Colonic mucosa (tissue), 4 donors: ENCODE measurements at regions not wholly inside any gene's neighbourhood (a gene's known extent, or its start where the extent isn't known, plus 50 kb on each side); places are given as distances from the start of the nearest gene placed in this dataset.

Experiments
- DNase-seq: peaks from one replicate; pipeline ENCODE4 v3.0.0-alpha.2; 2020
- H3K27ac ChIP-seq: fragments of 200-600 bp; one replicate; pipeline ENCODE4 v1.8.0; 2021
- H3K27me3 ChIP-seq: fragments of 200-600 bp; one replicate; pipeline ENCODE4 v1.8.0; 2021
- H3K36me3 ChIP-seq: fragments of 200-600 bp; one replicate; pipeline ENCODE4 v1.8.0; 2021
- H3K4me1 ChIP-seq: fragments of 200-600 bp; one replicate; pipeline ENCODE4 v1.8.0; 2021; ENCODE audit warnings: mild to moderate bottlenecking
- H3K4me3 ChIP-seq: fragments of 200-600 bp; one replicate; pipeline ENCODE4 v1.8.0; 2021
- H3K9ac ChIP-seq, 2 donors: one replicate each; pipeline ENCODE4 v1.7.0; 2013; ENCODE audit warnings: control low read depth in 2 of 2, low read depth in 2 of 2, low read length in 2 of 2
- H3K9me3 ChIP-seq: fragments of 200-600 bp; one replicate; pipeline ENCODE4 v1.8.0; 2021
- intact Hi-C: fragments of 100-400 bp; cut with DNase I; formaldehyde crosslinking; loops from one replicate; pipeline ENCODE4 v1.14.1; 2022
- TF ChIP-seq, protein P1 (sequence below): fragments of 200-600 bp; IDR thresholded peaks from one replicate; pipeline ENCODE4 v1.8.0; 2022; ENCODE audit warnings: antibody characterized with exemption, mild to moderate bottlenecking
- donor health status: healthy.
- donor health status: DM: no; HTN: no; CAD: no.
- donor health status: DM: no; HTN: no; CAD: no.

DNA sequence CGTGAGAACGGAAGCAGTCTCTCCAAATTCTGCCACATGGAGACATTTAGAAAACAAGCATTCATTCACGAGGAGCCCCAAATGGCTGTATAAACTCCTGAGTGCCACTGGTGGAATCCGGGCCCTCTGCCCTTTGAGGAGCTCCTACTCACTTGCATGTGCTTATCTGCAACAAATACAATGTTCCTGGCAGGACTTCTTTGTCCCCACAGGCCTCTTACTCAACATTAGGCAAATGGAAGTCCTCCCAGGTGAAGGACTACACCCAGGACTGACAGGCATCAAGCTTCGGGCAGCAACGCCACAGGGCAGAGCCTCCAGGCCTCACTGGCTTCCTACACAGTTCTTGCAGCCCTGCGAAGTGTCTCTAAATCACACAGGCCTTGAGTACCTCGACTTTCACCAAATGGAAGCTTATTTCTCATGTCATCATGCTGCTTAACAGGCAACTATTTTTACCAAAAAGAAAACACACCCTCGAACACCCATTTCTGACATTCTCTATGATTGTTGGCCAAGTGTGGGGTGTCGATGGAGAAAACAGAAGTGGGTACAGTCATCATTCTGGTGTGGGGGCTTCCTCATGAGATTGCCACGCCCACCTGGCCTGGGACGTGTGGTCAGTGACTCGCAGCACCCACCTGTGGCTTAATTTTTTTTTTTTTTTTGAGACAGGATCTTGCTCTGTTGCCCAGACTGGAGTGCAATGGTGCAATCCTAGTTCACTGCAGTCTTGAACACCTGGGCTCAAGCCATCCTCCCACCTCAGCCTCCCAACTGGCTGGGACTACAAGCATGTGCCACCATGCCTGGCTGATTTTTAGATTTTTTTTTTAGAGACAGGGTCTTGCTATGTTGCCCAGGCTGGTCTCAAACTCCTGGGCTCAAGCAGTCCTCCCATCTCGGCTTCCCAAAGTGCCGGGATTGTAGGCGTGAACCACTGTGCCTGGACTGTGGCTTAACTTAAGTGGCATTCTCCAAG, 186.8 kb upstream of the GLI2 start:
- H3K27me3 ChIP-seq: no peaks in the 10 kb centered on the region
- H3K4me1 ChIP-seq: peaks cover 8% of the 10 kb centered on the region
- no peaks in the 10 kb centered on the region for H3K36me3 ChIP-seq
- TF ChIP-seq, protein P1, sequence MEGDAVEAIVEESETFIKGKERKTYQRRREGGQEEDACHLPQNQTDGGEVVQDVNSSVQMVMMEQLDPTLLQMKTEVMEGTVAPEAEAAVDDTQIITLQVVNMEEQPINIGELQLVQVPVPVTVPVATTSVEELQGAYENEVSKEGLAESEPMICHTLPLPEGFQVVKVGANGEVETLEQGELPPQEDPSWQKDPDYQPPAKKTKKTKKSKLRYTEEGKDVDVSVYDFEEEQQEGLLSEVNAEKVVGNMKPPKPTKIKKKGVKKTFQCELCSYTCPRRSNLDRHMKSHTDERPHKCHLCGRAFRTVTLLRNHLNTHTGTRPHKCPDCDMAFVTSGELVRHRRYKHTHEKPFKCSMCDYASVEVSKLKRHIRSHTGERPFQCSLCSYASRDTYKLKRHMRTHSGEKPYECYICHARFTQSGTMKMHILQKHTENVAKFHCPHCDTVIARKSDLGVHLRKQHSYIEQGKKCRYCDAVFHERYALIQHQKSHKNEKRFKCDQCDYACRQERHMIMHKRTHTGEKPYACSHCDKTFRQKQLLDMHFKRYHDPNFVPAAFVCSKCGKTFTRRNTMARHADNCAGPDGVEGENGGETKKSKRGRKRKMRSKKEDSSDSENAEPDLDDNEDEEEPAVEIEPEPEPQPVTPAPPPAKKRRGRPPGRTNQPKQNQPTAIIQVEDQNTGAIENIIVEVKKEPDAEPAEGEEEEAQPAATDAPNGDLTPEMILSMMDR: no peak
- no peak overlapping the region for H3K4me3 ChIP-seq
- intact Hi-C loops: no loop called here
- DNase-seq: no peak
- no peak overlapping the region for H3K9ac ChIP-seq
- no peak overlapping the region for H3K27ac ChIP-seq
- H3K9me3 ChIP-seq: no peaks in the 10 kb centered on the region

DNA sequence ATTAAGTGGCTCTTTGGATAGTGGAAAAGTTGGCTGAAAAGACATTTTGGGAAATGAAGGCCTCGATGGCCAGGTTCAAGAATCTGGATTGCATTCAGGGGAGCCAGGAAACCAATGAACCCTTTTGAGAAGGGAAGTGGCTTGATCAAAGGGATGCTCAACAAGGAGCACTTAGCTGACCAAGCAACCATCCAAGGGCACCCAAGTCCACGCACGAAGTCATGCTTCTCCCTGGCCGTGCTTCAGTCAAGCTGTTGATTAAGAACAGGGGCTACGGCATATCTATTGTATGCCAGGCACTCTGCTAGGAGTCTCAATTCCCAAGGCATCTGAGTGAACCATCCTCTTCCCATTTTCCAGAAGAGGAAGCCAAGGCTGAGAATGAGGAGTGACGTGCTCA, 185.8 kb upstream of the GLI2 start:
- peaks cover 8% of the 10 kb centered on the region for H3K4me1 ChIP-seq
- intact Hi-C loops: loop anchor here (10.0 kb wide), 1 partner anchor 205 kb away; the partner anchor contains the start of gene INHBB

DNA sequence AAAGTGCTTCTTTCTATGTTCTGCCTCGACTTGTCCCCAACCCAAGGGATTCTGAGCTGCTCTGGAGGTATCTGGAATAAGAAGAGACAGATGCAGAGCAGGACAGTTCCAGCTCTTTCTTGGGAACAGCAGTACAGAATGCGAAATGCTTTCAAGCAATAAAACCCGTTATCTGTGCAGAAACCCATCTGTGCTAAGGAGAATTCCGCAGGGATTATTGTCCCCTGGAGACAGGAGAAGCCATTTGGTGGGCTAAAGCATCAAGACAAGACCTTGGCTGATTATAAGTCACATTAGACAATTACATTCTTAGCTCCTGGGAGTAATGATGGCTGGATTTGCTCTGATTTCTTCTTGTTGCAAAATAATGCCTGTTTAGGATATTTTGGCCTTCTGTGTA, 185.4 kb upstream of the GLI2 start:
- Histone ChIP-seq H3K9ac (no peak overlapping the region), H3K27me3 (no peaks in the 10 kb centered on the region), H3K4me1 (peaks cover 8% of the 10 kb centered on the region), H3K9me3 (no peaks in the 10 kb centered on the region), H3K27ac (no peak overlapping the region), H3K4me3 (no peak overlapping the region), H3K36me3 (no peaks in the 10 kb centered on the region)
- intact Hi-C loops: loop anchor here (10.0 kb wide), 1 partner anchor 205 kb away; the partner anchor contains the start of gene INHBB
- TF ChIP-seq, protein P1: no peak
- DNase-seq: no peak

More for the DNA sequence above, 185.8 kb upstream of the GLI2 start:
- TF ChIP-seq, protein P1: no peak
- no peak for DNase-seq
- no peaks in the 10 kb centered on the region for H3K27me3 ChIP-seq
- H3K27ac ChIP-seq: no peak overlapping the region
- H3K9me3 ChIP-seq: no peaks in the 10 kb centered on the region
- H3K36me3 ChIP-seq: no peaks in the 10 kb centered on the region
- H3K9ac ChIP-seq: no peak overlapping the region
- H3K4me3 ChIP-seq: no peak overlapping the region

DNA sequence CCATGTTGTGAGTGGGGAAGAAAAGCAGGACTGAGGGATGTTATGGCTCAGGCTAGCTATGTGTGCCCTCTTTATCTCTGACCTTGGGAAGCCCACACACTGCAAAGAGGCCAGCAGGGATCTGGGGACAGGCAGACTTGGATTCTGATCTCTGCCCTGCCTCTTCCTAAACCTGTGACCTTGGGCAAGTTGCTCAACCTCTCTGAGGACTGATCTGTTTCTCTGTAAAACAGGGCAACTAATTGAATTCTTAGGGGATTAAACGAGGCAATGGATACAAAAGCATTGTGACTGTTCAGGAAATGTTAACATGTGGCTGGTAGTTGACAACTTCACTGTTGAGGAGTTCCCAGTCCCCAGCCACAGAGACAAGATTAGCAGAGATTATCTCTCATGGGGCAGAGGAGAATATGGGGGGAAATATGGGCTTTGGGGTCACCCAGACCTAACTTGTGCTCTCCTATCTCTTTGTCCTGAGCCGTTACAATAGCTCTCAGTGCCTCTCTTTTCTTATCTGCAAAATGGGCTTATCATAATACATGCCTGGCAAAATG, 184.7 kb upstream of the GLI2 start:
- H3K9ac ChIP-seq: no peak overlapping the region
- no peaks in the 10 kb centered on the region for H3K27me3 ChIP-seq
- H3K9me3 ChIP-seq: no peaks in the 10 kb centered on the region
- TF ChIP-seq, protein P1: no peak
- intact Hi-C loops: loop anchor here (10.0 kb wide), 1 partner anchor 206 kb away; the partner anchor contains the start of gene INHBB
- no peaks in the 10 kb centered on the region for H3K36me3 ChIP-seq
- H3K4me1 ChIP-seq: peaks cover 8% of the 10 kb centered on the region
- H3K27ac ChIP-seq: no peak overlapping the region
- H3K4me3 ChIP-seq: no peak overlapping the region
- no peak for DNase-seq

DNA sequence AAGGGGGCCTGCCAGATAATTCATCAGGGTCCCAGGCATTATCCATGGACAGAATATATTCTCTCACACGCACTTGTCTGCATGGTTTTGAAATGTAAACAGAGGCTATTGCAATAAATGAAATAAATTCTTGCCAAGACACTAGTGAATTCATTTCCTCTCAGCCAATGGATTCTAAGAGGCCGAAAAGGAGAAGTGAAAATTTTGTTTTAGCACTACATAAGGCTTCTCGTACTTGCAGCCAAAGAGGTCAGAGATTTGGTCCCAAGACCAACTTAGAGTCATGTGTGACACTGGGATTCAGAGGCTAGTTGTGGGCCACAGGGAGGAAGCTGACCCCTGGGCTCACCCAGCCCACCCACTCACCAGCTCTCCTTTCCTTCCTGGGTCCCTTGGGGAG, 184.1 kb upstream of the GLI2 start:
- no peak overlapping the region for H3K9ac ChIP-seq
- no peak overlapping the region for H3K4me3 ChIP-seq

More for the DNA sequence above, 184.1 kb upstream of the GLI2 start:
- H3K4me1 ChIP-seq: peaks cover 8% of the 10 kb centered on the region
- no peaks in the 10 kb centered on the region for H3K36me3 ChIP-seq
- intact Hi-C loops: loop anchor here (10.0 kb wide), 1 partner anchor 207 kb away; the partner anchor contains the start of gene INHBB
- DNase-seq: no peak
- no peaks in the 10 kb centered on the region for H3K27me3 ChIP-seq
- H3K9me3 ChIP-seq: no peaks in the 10 kb centered on the region
- TF ChIP-seq, protein P1: no peak
- H3K27ac ChIP-seq: no peak overlapping the region
